Left hindlimb (tissue), 1 donor: ENCODE measurements at regions not wholly inside any gene's neighbourhood (a gene's known extent, or its start where the extent isn't known, plus 50 kb on each side); places are given as distances from the start of the nearest gene placed in this dataset.
"Not testable (repeated sequence)": the region's sequence is repeated elsewhere in the genome, so short reads cannot be mapped to it uniquely, and the experiment has no call there.

ENCODE experiments used
- DNase-seq: peaks from one replicate; pipeline ENCODE4 v3.0.0-alpha.2; 2018

GRCh38 chr1:192906334-192906733 lies 97.5 kb downstream of the RGS2 start:
- no peak for DNase-seq

- no peak for DNase-seq
Measured at GRCh38 chr1:192907545-192908243, 98.9 kb downstream of the RGS2 start.

GRCh38 chr1:192911896-192912656 lies 103.2 kb downstream of the RGS2 start:
- DNase-seq = not testable (repeated sequence)

- DNase-seq = no peak
Measured at GRCh38 chr1:192913683-192914082, 104.8 kb downstream of the RGS2 start.

- DNase-seq = no peak
Measured at GRCh38 chr1:192914092-192914491, 105.3 kb downstream of the RGS2 start.

- DNase-seq = no peak
Measured at GRCh38 chr1:192914696-192915095, 105.9 kb downstream of the RGS2 start.

GRCh38 chr1:192916021-192916420 lies 107.2 kb downstream of the RGS2 start:
- no peak for DNase-seq

GRCh38 chr1:192918259-192918658 lies 109.4 kb downstream of the RGS2 start:
- no peak for DNase-seq

GRCh38 chr1:192920412-192920811 lies 111.6 kb downstream of the RGS2 start:
- DNase-seq = no peak

- no peak for DNase-seq
Measured at GRCh38 chr1:192925609-192926008, 116.8 kb downstream of the RGS2 start.

- no peak for DNase-seq
Measured at GRCh38 chr1:192926736-192927135, 117.9 kb downstream of the RGS2 start.

- DNase-seq = no peak
Measured at GRCh38 chr1:192927496-192927895, 118.7 kb downstream of the RGS2 start.

GRCh38 chr1:192929597-192929996 lies 120.8 kb downstream of the RGS2 start:
- DNase-seq = no peak

- no peak for DNase-seq
Measured at GRCh38 chr1:192933744-192934143, 124.9 kb downstream of the RGS2 start.

GRCh38 chr1:192936313-192937018 lies 122.7 kb downstream of the UCHL5 start:
- no peak for DNase-seq

GRCh38 chr1:192937128-192937527 lies 122.0 kb downstream of the UCHL5 start:
- no peak for DNase-seq

- DNase-seq = no peak
Measured at GRCh38 chr1:192939440-192939839, 119.7 kb downstream of the UCHL5 start.

GRCh38 chr1:192940658-192941057 lies 118.5 kb downstream of the UCHL5 start:
- DNase-seq = no peak

- DNase-seq = no peak
Measured at GRCh38 chr1:192941722-192942411, 117.3 kb downstream of the UCHL5 start.

GRCh38 chr1:192943108-192943507 lies 116.1 kb downstream of the UCHL5 start:
- no peak for DNase-seq

GRCh38 chr1:192943522-192943921 lies 115.6 kb downstream of the UCHL5 start:
- no peak for DNase-seq

GRCh38 chr1:192945390-192946130 lies 113.6 kb downstream of the UCHL5 start:
- no peak for DNase-seq
